IMR-90 (cell line): ENCODE measurements at regions not wholly inside any gene's neighbourhood (a gene's known extent, or its start where the extent isn't known, plus 50 kb on each side); places are given as distances from the start of the nearest gene placed in this dataset.

Experiments
- ATAC-seq: fragments of 200-7000 bp; cut with Tn5 transposase; 2 replicates; pipeline ENCODE4 v1.9.1; 2020; ENCODE audit warnings: low read depth, mild to moderate bottlenecking, moderate library complexity
- BruUV-seq: library from RNA; stranded (reverse); fragments of 400-500 nt; replicated peaks from 2 replicates; lab custom pipeline; 2021; lab: Mats Ljungman, UMichigan
- CTCF ChIA-PET: fragments of 300-600 bp; formaldehyde crosslinking; extraction: SDS; loops from one replicate; lab custom pipeline; 2021; ENCODE audit warnings: antibody characterized with exemption; lab: Yijun Ruan, JAX
- POLR2A ChIA-PET: fragments of 300-600 bp; sonication (Branson Sonifier 250); formaldehyde crosslinking; loops from one replicate; lab custom pipeline; 2022; ENCODE audit warnings: antibody characterized with exemption; ENCODE audit not compliant: unreplicated experiment; lab: Charles Lee
- DNase-seq: peaks from one replicate; pipeline ENCODE4 v3.0.0; 2013
- H2AFZ ChIP-seq: replicated peaks from 2 replicates; pipeline ENCODE3; 2013; ENCODE audit warnings: low read length, mild to moderate bottlenecking; ENCODE audit not compliant: poor library complexity
- H2AK5ac ChIP-seq: 2 replicates; pipeline ENCODE4 v1.6.1; 2013; ENCODE audit warnings: low read depth, low read length, inconsistent platforms
- H2AK9ac ChIP-seq: replicated peaks from 2 replicates; pipeline ENCODE3; 2013; ENCODE audit warnings: mild to moderate bottlenecking, low read depth, low read length, moderate library complexity; ENCODE audit not compliant: poor library complexity
- H2BK120ac ChIP-seq: 2 replicates; pipeline ENCODE4 v1.6.1; 2013; ENCODE audit warnings: low read depth, low read length, inconsistent platforms
- H2BK15ac ChIP-seq: 3 replicates; pipeline ENCODE4 v1.6.1; 2013; ENCODE audit warnings: low read depth, low read length, inconsistent platforms
- H2BK20ac ChIP-seq: 2 replicates; pipeline ENCODE4 v1.6.1; 2013; ENCODE audit warnings: low read depth, mild to moderate bottlenecking, inconsistent platforms, low read length, moderate library complexity
- H2BK5ac ChIP-seq: 2 replicates; pipeline ENCODE4 v1.6.1; 2013; ENCODE audit warnings: mild to moderate bottlenecking, low read depth, low read length, inconsistent platforms; ENCODE audit not compliant: poor library complexity, severe bottlenecking
- H3K14ac ChIP-seq: replicated peaks from 2 replicates; pipeline ENCODE4 v1.6.1; 2013; ENCODE audit warnings: low read depth, low read length, inconsistent platforms
- H3K18ac ChIP-seq: 2 replicates; pipeline ENCODE4 v1.6.1; 2013; ENCODE audit warnings: low read depth, low read length, control low read depth
- H3K23ac ChIP-seq: 2 replicates; pipeline ENCODE4 v1.6.1; 2013; ENCODE audit warnings: low read depth, low read length, inconsistent platforms
- H3K27ac ChIP-seq: 2 replicates; pipeline ENCODE4 v1.5.1; 2013; ENCODE audit warnings: mild to moderate bottlenecking, control low read depth, low read length; ENCODE audit not compliant: insufficient read depth
- H3K27me3 ChIP-seq: 2 replicates; pipeline ENCODE4 v1.6.1; 2013; ENCODE audit warnings: low read length; ENCODE audit not compliant: control insufficient read depth, insufficient read depth
- H3K36me3 ChIP-seq: 2 replicates; pipeline ENCODE4 v1.6.1; 2013; ENCODE audit warnings: low read length, mixed read lengths; ENCODE audit not compliant: control insufficient read depth, insufficient read depth
- H3K4ac ChIP-seq: 2 replicates; pipeline ENCODE4 v1.6.1; 2013; ENCODE audit warnings: low read depth, low read length, inconsistent platforms
- H3K4me1 ChIP-seq: 2 replicates; pipeline ENCODE4 v1.6.1; 2013; ENCODE audit warnings: low read length, mixed read lengths; ENCODE audit not compliant: control insufficient read depth, insufficient read depth
- H3K4me2 ChIP-seq: 2 replicates; pipeline ENCODE4 v1.6.1; 2013; ENCODE audit warnings: low read depth, mild to moderate bottlenecking, control low read depth, low read length, moderate library complexity
- H3K4me3 ChIP-seq: 2 replicates; pipeline ENCODE4 v1.5.1; 2013; ENCODE audit warnings: low read depth, mild to moderate bottlenecking, control low read depth, low read length, moderate library complexity; ENCODE audit not compliant: insufficient read depth
- H3K56ac ChIP-seq: 2 replicates; pipeline ENCODE4 v1.6.1; 2013; ENCODE audit warnings: low read length, inconsistent platforms; ENCODE audit not compliant: insufficient read depth; ENCODE audit errors: extremely low read depth
- H3K79me1 ChIP-seq, 2 experiments: 2 replicates each; pipeline ENCODE4 v1.6.1; 2013; ENCODE audit warnings: low read length in 2 of 2, inconsistent platforms in 1 of 2, low read depth in 1 of 2
- H3K9ac ChIP-seq: 2 replicates; pipeline ENCODE4 v1.6.1; 2013; ENCODE audit warnings: low read depth, low read length, control low read depth
- H3K9me1 ChIP-seq: 2 replicates; pipeline ENCODE4 v1.6.1; 2013; ENCODE audit warnings: low read length, inconsistent platforms; ENCODE audit not compliant: insufficient read depth
- H3K9me3 ChIP-seq: 2 replicates; pipeline ENCODE4 v1.6.1; 2013; ENCODE audit warnings: low read length; ENCODE audit not compliant: control insufficient read depth, insufficient read depth
- H4K20me1 ChIP-seq: 2 replicates; pipeline ENCODE4 v1.6.1; 2013; ENCODE audit warnings: low read length, inconsistent platforms; ENCODE audit not compliant: insufficient read depth
- H4K5ac ChIP-seq: 2 replicates; pipeline ENCODE4 v1.6.1; 2013; ENCODE audit warnings: mild to moderate bottlenecking, low read depth, low read length, control low read depth
- H4K8ac ChIP-seq, 2 experiments: 2 replicates each; pipeline ENCODE4 v1.6.1; 2013; ENCODE audit warnings: low read depth in 2 of 2, low read length in 2 of 2, control low read depth in 1 of 2, inconsistent platforms in 1 of 2
- H4K91ac ChIP-seq: 2 replicates; pipeline ENCODE4 v1.6.1; 2013; ENCODE audit warnings: low read depth, low read length, inconsistent platforms; ENCODE audit not compliant: insufficient read depth
- MAZ ChIP-seq: IDR thresholded peaks from 2 replicates; pipeline ENCODE4 v1.6.1; 2012; ENCODE audit warnings: low read depth, mild to moderate bottlenecking, low read length, improper control_type of control experiment, moderate library complexity, borderline replicate concordance
- RCOR1 ChIP-seq: IDR thresholded peaks from 2 replicates; pipeline ENCODE4 v1.6.1; 2012; ENCODE audit warnings: mild to moderate bottlenecking, low read length, improper control_type of control experiment; ENCODE audit not compliant: insufficient replicate concordance
- RFX5 ChIP-seq: IDR thresholded peaks from 2 replicates; pipeline ENCODE4 v1.8.0; 2012; ENCODE audit warnings: low read depth, mild to moderate bottlenecking, low read length, moderate library complexity
- SMC3 ChIP-seq: fragments of 150-350 bp; IDR thresholded peaks from 2 replicates; pipeline ENCODE4 v1.6.1; 2016; ENCODE audit warnings: low read depth, mild to moderate bottlenecking, antibody characterized with exemption, low read length, moderate library complexity
- WGBS, 2 experiments: methylation state at CpG; one replicate each; pipeline versions ENCODE4 v1.1.5 to v1.1.7; 2013; ENCODE audit warnings: missing lambda C conversion rate in 2 of 2; ENCODE audit not compliant: insufficient read length in 1 of 2; ENCODE audit errors: extremely low coverage in 2 of 2; 5-methylcytosine and 5-hydroxymethylcytosine counted together
- dilution Hi-C: fragments of 300-500 bp; cut with HindIII; formaldehyde crosslinking; loops from one replicate; pipeline ENCODE4 v1.14.3; 2018; ENCODE audit warnings: low sequenced_read_pairs; ENCODE audit not compliant: unreplicated experiment
- in situ Hi-C: fragments of 300-500 bp; cut with MboI; formaldehyde crosslinking; loops from 3 replicates; pipeline ENCODE4 v1.14.3; 2019; ENCODE audit warnings: low sequenced_read_pairs, inconsistent platforms, mixed read lengths
- intact Hi-C: fragments of 100-400 bp; cut with micrococcal nuclease; formaldehyde crosslinking; loops from 2 replicates; pipeline ENCODE4 v1.10.0; 2022
- TF ChIP-seq, protein P1 (sequence below): fragments of 150-350 bp; IDR thresholded peaks from 2 replicates; pipeline ENCODE4 v1.6.1; 2016; ENCODE audit warnings: low read depth, mild to moderate bottlenecking, low read length, moderate library complexity, borderline replicate concordance
- TF ChIP-seq, protein P2 (sequence below): fragments of 150-350 bp; IDR thresholded peaks from 2 replicates; pipeline ENCODE4 v1.6.1; 2017; ENCODE audit warnings: mild to moderate bottlenecking, antibody characterized with exemption, low read length, low read depth

- no peaks in the 10 kb centered on the region for H3K27me3 ChIP-seq
- H3K23ac ChIP-seq: no peak overlapping the region
- H3K9me1 ChIP-seq: no peaks in the 10 kb centered on the region
- H3K14ac ChIP-seq: no peak overlapping the region
- H4K20me1 ChIP-seq: no peaks in the 10 kb centered on the region
- H3K27ac ChIP-seq: no peak overlapping the region
- ChIA-PET CTCF (interaction anchor here (0.6 to 1.1 kb wide), 3 partner anchors 13 to 183 kb away, joined by 3 to 4 read pairs (median 3); no protein-coding TSS in a partner anchor), POLR2A (no interaction called here)
- no peak overlapping the region for H4K91ac ChIP-seq
- DNase-seq (no peak), ATAC-seq (no peak)
- in situ Hi-C loops: no loop called here
- no peak overlapping the region for H3K4me2 ChIP-seq
- no peak overlapping the region for H2AFZ ChIP-seq
- no peaks in the 10 kb centered on the region for H3K9me3 ChIP-seq
- no peak overlapping the region for H2AK9ac ChIP-seq
- H3K56ac ChIP-seq: no peak overlapping the region
- intact Hi-C loops: no loop called here
- no peak overlapping the region for H3K4ac ChIP-seq
- BruUV-seq: no TSS peak
- no peak overlapping the region for H2BK5ac ChIP-seq
- H2BK15ac ChIP-seq: no peak overlapping the region
- H3K36me3 ChIP-seq: no peaks in the 10 kb centered on the region
- H3K9ac ChIP-seq: no peak overlapping the region
- H3K4me1 ChIP-seq: no peaks in the 10 kb centered on the region
- H3K4me3 ChIP-seq: no peak overlapping the region
- H2AK5ac ChIP-seq: no peak overlapping the region
- no peak overlapping the region for H3K18ac ChIP-seq
- TF ChIP-seq, protein P1, sequence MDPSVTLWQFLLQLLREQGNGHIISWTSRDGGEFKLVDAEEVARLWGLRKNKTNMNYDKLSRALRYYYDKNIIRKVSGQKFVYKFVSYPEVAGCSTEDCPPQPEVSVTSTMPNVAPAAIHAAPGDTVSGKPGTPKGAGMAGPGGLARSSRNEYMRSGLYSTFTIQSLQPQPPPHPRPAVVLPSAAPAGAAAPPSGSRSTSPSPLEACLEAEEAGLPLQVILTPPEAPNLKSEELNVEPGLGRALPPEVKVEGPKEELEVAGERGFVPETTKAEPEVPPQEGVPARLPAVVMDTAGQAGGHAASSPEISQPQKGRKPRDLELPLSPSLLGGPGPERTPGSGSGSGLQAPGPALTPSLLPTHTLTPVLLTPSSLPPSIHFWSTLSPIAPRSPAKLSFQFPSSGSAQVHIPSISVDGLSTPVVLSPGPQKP: no peak
- TF ChIP-seq RCOR1: no peak
- TF ChIP-seq, protein P2, sequence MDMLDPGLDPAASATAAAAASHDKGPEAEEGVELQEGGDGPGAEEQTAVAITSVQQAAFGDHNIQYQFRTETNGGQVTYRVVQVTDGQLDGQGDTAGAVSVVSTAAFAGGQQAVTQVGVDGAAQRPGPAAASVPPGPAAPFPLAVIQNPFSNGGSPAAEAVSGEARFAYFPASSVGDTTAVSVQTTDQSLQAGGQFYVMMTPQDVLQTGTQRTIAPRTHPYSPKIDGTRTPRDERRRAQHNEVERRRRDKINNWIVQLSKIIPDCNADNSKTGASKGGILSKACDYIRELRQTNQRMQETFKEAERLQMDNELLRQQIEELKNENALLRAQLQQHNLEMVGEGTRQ: no peak
- no peak for TF ChIP-seq RFX5
- no peak for TF ChIP-seq MAZ
- TF ChIP-seq SMC3: no peak
- dilution Hi-C loops: no loop called here
- no peak overlapping the region for H4K8ac ChIP-seq
- no peak overlapping the region for H4K5ac ChIP-seq
- no peak overlapping the region for H2BK120ac ChIP-seq
- WGBS, 2 experiments: no CpG with 5 or more reads among the region's 2 CpGs
- no peak overlapping the region for H2BK20ac ChIP-seq
- H3K79me1 ChIP-seq: no peaks in the 10 kb centered on the region
Observed at GRCh38 chr4:117429061-117429460, 343.7 kb upstream of the TRAM1L1 start.
